ENCODE measurements at regions not wholly inside any gene's neighbourhood (a gene's known extent, or its start where the extent isn't known, plus 50 kb on each side); places are given as distances from the start of the nearest gene placed in this dataset.

DNA sequence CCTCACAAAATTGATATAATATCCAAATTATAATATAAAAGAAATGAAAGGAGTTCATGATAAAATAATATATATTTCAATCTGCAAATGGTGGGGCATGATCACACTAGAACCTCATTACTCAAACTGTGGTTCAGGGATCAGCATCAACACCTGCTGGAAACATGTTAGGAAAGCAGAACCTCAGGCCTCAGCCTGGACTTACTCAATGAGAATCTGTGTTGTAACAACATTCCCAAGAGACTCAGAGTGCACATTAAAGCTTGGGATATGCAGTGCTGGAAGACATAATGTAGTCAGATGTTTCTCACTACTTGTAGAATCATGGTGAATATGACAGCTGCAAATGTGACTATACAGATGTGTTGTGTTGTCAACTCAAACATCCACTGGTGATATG lies 81.7 kb upstream of the ITPRID1 start:
- TF ChIP-seq, protein P1, sequence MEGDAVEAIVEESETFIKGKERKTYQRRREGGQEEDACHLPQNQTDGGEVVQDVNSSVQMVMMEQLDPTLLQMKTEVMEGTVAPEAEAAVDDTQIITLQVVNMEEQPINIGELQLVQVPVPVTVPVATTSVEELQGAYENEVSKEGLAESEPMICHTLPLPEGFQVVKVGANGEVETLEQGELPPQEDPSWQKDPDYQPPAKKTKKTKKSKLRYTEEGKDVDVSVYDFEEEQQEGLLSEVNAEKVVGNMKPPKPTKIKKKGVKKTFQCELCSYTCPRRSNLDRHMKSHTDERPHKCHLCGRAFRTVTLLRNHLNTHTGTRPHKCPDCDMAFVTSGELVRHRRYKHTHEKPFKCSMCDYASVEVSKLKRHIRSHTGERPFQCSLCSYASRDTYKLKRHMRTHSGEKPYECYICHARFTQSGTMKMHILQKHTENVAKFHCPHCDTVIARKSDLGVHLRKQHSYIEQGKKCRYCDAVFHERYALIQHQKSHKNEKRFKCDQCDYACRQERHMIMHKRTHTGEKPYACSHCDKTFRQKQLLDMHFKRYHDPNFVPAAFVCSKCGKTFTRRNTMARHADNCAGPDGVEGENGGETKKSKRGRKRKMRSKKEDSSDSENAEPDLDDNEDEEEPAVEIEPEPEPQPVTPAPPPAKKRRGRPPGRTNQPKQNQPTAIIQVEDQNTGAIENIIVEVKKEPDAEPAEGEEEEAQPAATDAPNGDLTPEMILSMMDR (conservative IDR thresholded peaks at IDR 0.05 in 1 of 2, IDR thresholded peaks at IDR 0.05 in 1 of 2; ENCODE audit: extremely low read depth in 1 of 2, insufficient read depth in 1 of 2, low read depth in 1 of 2, low read length in 2 of 2), result no peak
- no peak for TF ChIP-seq EZH2 (IDR thresholded peaks at IDR 0.05; ENCODE audit: borderline replicate concordance, low read length)

Measured in mammary epithelial cell (primary cell).